CD14-positive monocyte (primary cell): ENCODE measurements at regions not wholly inside any gene's neighbourhood (a gene's known extent, or its start where the extent isn't known, plus 50 kb on each side); places are given as distances from the start of the nearest gene placed in this dataset.

ENCODE experiments used
- DNase-seq, 3 donors: peaks; one replicate each; pipeline ENCODE4 v3.0.0-alpha.2; 2011 to 2022
- H2AFZ ChIP-seq: 2 replicates; pipeline ENCODE4 v1.6.0; 2012; ENCODE audit warnings: mild to moderate bottlenecking, low read depth, low read length, inconsistent platforms; ENCODE audit not compliant: insufficient read depth, poor library complexity, severe bottlenecking
- H3K27ac ChIP-seq, 2 donors: 1 replicate in 1 of 2; 2 replicates in 1 of 2; pipeline ENCODE4 v1.5.1; 2012 to 2013; ENCODE audit warnings: low read length in 2 of 2, control low read depth in 1 of 2, inconsistent platforms in 1 of 2, low read depth in 1 of 2, mild to moderate bottlenecking in 1 of 2
- H3K27me3 ChIP-seq, 2 donors: one replicate each; pipeline versions ENCODE4 v1.6.0 to v1.6.1; 2011 to 2013; ENCODE audit warnings: low read length in 2 of 2; ENCODE audit not compliant: control insufficient read depth in 2 of 2, insufficient read depth in 2 of 2
- H3K36me3 ChIP-seq, 2 donors: replicated peaks in 1 of 2; 1 replicate in 1 of 2; 2 replicates in 1 of 2; pipeline versions ENCODE4 v1.5.1 to v1.6.1; 2012 to 2013; ENCODE audit warnings: low read length in 2 of 2, control low read depth in 1 of 2, inconsistent platforms in 1 of 2, mild to moderate bottlenecking in 1 of 2; ENCODE audit not compliant: insufficient read depth in 2 of 2, control insufficient read depth in 1 of 2
- H3K4me1 ChIP-seq, 2 donors: 1 replicate in 1 of 2; 2 replicates in 1 of 2; pipeline versions ENCODE4 v1.5.1 to v1.6.1; 2012 to 2013; ENCODE audit warnings: low read length in 2 of 2, control low read depth in 1 of 2, inconsistent platforms in 1 of 2, mild to moderate bottlenecking in 1 of 2, moderate library complexity in 1 of 2; ENCODE audit not compliant: insufficient read depth in 2 of 2, control insufficient read depth in 1 of 2
- H3K4me2 ChIP-seq: replicated peaks from 2 replicates; pipeline ENCODE3; 2012; ENCODE audit warnings: low read length, moderate library complexity, mild to moderate bottlenecking; ENCODE audit not compliant: poor library complexity, severe bottlenecking; ENCODE audit errors: extremely low read depth
- H3K4me3 ChIP-seq, 3 experiments: fragments of 200-600 bp in 1 of 3; sonication (generic) in 1 of 3; replicated peaks in 1 of 3; 1 replicate in 2 of 3; 2 replicates in 1 of 3; pipeline ENCODE4 v1.5.1; 2011 to 2013; ENCODE audit warnings: low read length in 3 of 3, mild to moderate bottlenecking in 3 of 3, control low read depth in 2 of 3, low read depth in 2 of 3, inconsistent platforms in 1 of 3, moderate library complexity in 1 of 3
- H3K79me2 ChIP-seq: 2 replicates; pipeline ENCODE4 v1.6.0; 2012; ENCODE audit warnings: mild to moderate bottlenecking, control low read depth, inconsistent platforms, low read length, moderate library complexity; ENCODE audit not compliant: insufficient read depth
- H3K9ac ChIP-seq: 2 replicates; pipeline ENCODE4 v1.6.0; 2017; ENCODE audit warnings: low read length, mild to moderate bottlenecking; ENCODE audit not compliant: insufficient read depth, poor library complexity, severe bottlenecking
- H3K9me3 ChIP-seq, 2 donors: replicated peaks in 1 of 2; 1 replicate in 1 of 2; 2 replicates in 1 of 2; pipeline versions ENCODE4 v1.5.1 to v1.6.1; 2012 to 2013; ENCODE audit warnings: low read length in 2 of 2, control low read depth in 1 of 2; ENCODE audit not compliant: control insufficient read depth in 1 of 2, insufficient read depth in 1 of 2
- H4K20me1 ChIP-seq: 2 replicates; pipeline ENCODE4 v1.6.0; 2012; ENCODE audit warnings: mild to moderate bottlenecking, low read length, control low read depth, moderate library complexity; ENCODE audit not compliant: insufficient read depth
- H3K27ac Mint-ChIP-seq, 7 donors: one replicate each; pipeline ENCODE4 v1.8.0; 2020; ENCODE audit warnings: mild to moderate bottlenecking in 7 of 7, mixed read lengths in 7 of 7, moderate library complexity in 6 of 7, inconsistent platforms in 2 of 7
- H3K27me3 Mint-ChIP-seq, 3 donors: one replicate each; pipeline ENCODE4 v1.8.0; 2021 to 2022; ENCODE audit warnings: low read depth in 3 of 3, mild to moderate bottlenecking in 3 of 3, mixed read lengths in 3 of 3, moderate library complexity in 3 of 3, inconsistent platforms in 1 of 3
- H3K36me3 Mint-ChIP-seq, 2 donors: one replicate each; pipeline ENCODE4 v1.8.0; 2020; ENCODE audit warnings: mixed read lengths in 2 of 2, inconsistent platforms in 1 of 2, mild to moderate bottlenecking in 1 of 2
- H3K4me1 Mint-ChIP-seq: one replicate; pipeline ENCODE4 v1.8.0; 2020; ENCODE audit warnings: mild to moderate bottlenecking, mixed read lengths
- H3K4me3 Mint-ChIP-seq, 2 donors: one replicate each; pipeline ENCODE4 v1.8.0; 2020; ENCODE audit warnings: mild to moderate bottlenecking in 2 of 2, mixed read lengths in 2 of 2, moderate library complexity in 1 of 2
- H3K9me3 Mint-ChIP-seq, 7 donors: one replicate each; pipeline ENCODE4 v1.8.0; 2020 to 2022; ENCODE audit warnings: mixed read lengths in 7 of 7, mild to moderate bottlenecking in 6 of 7, moderate library complexity in 6 of 7, inconsistent platforms in 2 of 7
- CTCF ChIP-seq: fragments of 200-600 bp; IDR thresholded peaks from one replicate; pipeline ENCODE4 v1.8.0; 2022; ENCODE audit warnings: antibody characterized with exemption, mild to moderate bottlenecking
- WGBS: methylation state at CpG from one replicate; pipeline ENCODE4 v1.1.5; 2013; ENCODE audit warnings: missing lambda C conversion rate; ENCODE audit not compliant: insufficient coverage; 5-methylcytosine and 5-hydroxymethylcytosine counted together
- intact Hi-C, 2 donors: fragments of 100-400 bp; cut with micrococcal nuclease; formaldehyde crosslinking; loops; one replicate each; pipeline versions ENCODE4 v1.15.0 to v1.15.1; 2023

- Histone ChIP-seq H2AFZ (no peak overlapping the region), H3K4me3 (no peak overlapping the region), H3K4me2 (no peak overlapping the region), H3K27me3 (peaks cover 3 to 25% of the 10 kb centered on the region in 2 donors), H4K20me1 (no peaks in the 10 kb centered on the region), H3K9me3 (no peaks in the 10 kb centered on the region), H3K36me3 (no peaks in the 10 kb centered on the region), H3K9ac (no peak overlapping the region), H3K79me2 (no peaks in the 10 kb centered on the region), H3K4me1 (peaks cover 29 to 39% of the 10 kb centered on the region in 2 donors), H3K27ac (no peak overlapping the region)
- Mint-ChIP-seq H3K36me3 (no peaks in the 10 kb centered on the region), H3K27me3 (peaks cover 24 to 49% (median 36%) of the 10 kb centered on the region in 3 donors), H3K9me3 (peaks cover 0 to 15% (median 2%) of the 10 kb centered on the region in 7 donors), H3K4me1 (peaks cover 28% of the 10 kb centered on the region), H3K27ac (no peak overlapping the region), H3K4me3 (peak overlapping the region in 1 of 2 donors; percentile 73)
- no CpG with 5 or more reads among the region's 3 CpGs for WGBS
- no peak for DNase-seq
- no peak for TF ChIP-seq CTCF
- intact Hi-C loops, result loop anchor here in 1 of 2 donors (10.0 kb wide), 1 partner anchor 167 kb away; no protein-coding TSS in a partner anchor
Observed at GRCh38 chr13:31042049-31042448, 109.6 kb downstream of the TEX26 start.

DNA sequence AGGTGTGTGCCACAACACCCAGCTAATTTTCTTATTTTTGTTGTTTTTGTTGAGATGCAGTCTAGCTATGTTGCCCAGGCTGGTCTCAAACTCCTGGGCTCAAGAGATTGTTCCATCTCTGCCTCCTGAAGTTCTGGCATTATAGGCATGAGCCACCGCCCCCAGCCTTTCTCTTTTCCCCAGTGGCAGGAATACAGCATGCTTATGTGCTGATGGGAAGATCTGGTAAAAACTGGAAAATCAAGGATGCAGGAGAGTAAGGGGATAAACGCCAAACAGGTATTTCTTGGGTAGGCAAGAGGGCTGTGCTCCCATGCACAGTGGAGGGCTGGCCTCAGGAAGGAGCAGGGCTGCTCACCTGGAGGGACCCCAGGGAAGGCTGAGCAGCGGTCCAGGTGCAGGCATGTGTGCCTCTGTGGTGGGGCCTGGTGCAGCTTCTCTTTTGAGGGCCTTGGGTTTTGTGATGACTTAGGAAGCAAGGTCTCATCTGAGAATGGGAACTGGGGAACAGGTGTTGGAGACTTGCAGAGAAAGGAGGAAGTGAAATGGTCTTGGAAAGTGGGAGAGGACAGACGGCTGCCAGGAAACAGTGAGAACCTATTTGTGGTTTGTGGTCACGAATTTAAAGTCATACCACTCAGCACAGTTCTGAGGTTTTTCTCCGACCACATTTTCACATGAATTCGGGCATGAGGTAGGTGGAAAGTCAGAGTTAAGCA, 106.5 kb downstream of the TEX26 start:
- Mint-ChIP-seq H3K36me3 (no peaks in the 10 kb centered on the region), H3K27me3 (peaks cover 36 to 60% (median 54%) of the 10 kb centered on the region in 3 donors), H3K4me3 (peak overlapping the region in 1 of 2 donors; percentile 43), H3K27ac (no peak overlapping the region), H3K9me3 (peaks cover 0 to 15% (median 4%) of the 10 kb centered on the region in 7 donors), H3K4me1 (peaks cover 28% of the 10 kb centered on the region)
- no peak for DNase-seq
- Histone ChIP-seq H3K9ac (no peak overlapping the region), H4K20me1 (no peaks in the 10 kb centered on the region), H2AFZ (no peak overlapping the region), H3K36me3 (no peaks in the 10 kb centered on the region), H3K4me2 (no peak overlapping the region), H3K4me1 (peaks cover 12 to 17% of the 10 kb centered on the region in 2 donors), H3K9me3 (no peaks in the 10 kb centered on the region), H3K79me2 (no peaks in the 10 kb centered on the region), H3K4me3 (no peak overlapping the region), H3K27me3 (peaks cover 5 to 28% of the 10 kb centered on the region in 2 donors), H3K27ac (no peak overlapping the region)
- TF ChIP-seq CTCF, result no peak
- 20% methylated on average over 2 of the region's 7 CpGs for WGBS
- intact Hi-C loops, result loop anchor here in 1 of 2 donors (5.0 kb wide), 1 partner anchor 902 kb away; no protein-coding TSS in a partner anchor
